HT1080 (cell line): ENCODE measurements at regions not wholly inside any gene's neighbourhood (a gene's known extent, or its start where the extent isn't known, plus 50 kb on each side); places are given as distances from the start of the nearest gene placed in this dataset.
"Not testable (repeated sequence)": the region's sequence is repeated elsewhere in the genome, so short reads cannot be mapped to it uniquely, and the experiment has no call there.

Experiments
- DNase-seq: peaks from one replicate; pipeline ENCODE4 v3.0.0-alpha.2; 2015; ENCODE audit warnings: low read depth

DNA sequence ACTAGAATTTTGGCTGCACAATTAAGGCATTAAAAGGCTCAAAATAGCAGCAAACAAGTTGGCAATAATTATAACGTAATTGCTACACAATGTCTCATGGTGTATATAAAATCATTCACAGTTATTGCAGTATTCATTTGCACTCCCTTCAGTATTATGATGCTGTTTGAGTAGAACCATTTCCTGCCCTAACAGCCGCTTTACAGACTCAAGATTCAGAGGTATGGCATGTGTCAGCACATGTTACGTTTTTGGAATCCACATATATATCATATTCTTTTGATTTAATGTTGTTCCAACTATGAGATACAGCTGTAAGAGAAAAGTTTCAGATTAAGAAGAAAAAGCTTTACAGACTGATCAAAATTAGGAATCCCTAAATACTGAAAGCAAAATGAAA, 56.3 kb upstream of the NCKAP5 start:
- DNase-seq, result no peak

DNA sequence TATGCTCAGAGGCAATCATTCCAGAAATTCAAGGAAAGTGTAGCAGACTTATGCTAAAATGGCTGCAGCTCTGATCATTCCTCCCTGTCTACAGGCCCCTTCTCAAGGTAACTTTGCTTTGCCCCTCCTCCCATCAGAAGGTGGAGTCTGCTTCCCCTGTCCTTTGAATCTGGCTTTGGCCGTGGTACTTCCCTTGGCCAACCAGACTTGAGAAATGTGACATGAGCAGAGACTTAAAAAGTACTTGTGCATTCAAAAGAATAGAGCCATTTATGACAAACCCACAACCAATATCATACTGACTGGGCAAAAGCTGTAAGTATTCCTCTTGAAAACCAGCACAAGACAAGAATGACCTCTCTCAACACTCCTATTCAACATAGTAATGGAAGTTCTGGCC, 59.5 kb upstream of the NCKAP5 start:
- no peak for DNase-seq

DNA sequence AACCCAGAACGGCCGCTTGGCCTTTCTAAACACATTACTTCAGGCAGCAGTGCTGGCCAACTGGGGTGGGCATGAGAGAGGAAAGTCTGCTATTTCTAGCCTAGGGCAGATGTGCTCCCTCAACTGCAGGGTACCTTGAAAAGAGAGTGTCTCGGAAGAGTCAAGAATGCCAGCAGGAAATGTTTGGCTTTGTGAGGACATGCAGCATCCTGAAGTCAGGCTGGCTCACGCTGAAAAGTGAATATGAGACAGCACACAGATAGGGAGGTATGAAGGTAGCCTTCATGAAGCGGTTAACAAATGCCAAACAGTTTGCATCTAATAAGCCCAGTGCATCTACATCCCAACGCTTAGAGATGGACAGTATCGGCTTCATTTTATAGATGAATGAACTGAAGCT, 65.0 kb upstream of the NCKAP5 start:
- no peak for DNase-seq

DNA sequence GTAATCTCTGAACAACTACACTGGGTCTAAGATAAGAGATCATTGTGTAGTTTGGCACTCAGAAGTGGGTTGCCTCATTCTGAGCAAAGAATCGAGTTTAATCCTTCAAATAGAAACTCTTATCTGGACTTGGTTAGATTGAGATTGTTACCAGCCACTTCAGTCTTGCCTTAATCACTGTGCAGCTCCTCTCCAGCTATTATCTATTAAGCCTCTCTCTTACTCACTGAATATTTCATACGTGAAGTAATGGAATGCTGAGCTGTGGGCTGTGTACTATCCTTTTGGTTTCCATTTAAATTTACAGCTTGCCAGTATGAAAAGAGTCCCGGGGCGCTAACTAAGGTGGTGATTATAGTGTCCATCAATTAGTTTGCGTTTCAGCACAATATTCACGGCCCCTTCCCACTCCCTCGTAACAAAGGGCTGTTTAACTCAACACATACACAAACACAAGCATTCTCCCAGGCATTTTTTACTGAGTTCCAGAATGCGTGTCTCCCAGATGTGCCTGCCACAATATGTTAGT, 65.7 kb upstream of the NCKAP5 start:
- DNase-seq, result no peak

DNA sequence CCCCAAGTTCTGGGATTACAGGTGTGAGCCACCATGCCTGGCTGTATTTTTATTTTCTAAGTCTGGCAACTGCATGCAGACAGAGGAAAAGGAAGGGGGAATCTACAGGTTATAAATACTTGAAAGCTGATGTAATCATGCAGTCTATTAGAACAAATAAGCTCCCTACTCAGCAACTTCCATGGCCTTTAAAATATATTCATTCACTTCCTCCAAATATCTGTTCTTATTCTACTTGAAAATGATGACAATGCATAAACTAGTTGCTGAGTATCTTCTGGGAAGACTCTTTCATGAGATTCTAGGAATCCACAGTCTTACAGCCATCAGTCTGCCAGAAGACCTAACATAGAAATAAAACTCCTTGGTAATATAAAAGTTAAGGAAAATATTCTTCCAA, 66.9 kb upstream of the NCKAP5 start:
- DNase-seq, result no peak

DNA sequence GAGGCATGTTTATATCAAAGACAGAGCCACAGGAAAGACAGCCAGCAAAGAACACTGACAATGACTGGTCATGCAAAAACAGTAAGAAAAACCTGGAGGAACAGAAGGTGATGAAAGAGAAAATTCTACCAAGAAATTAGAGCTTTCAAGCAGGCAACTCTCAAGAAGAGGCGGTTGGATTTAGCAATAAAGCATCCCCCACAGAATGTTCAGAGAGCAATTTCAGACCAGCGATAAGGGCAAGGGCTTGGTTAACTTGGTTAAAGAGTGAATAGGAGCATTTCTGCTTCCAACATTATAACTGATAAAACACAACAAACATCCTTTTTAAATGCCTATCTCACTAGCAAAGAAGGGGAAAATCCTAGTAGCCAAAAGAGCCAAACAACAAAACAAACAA, 68.0 kb upstream of the NCKAP5 start:
- no peak for DNase-seq

DNA sequence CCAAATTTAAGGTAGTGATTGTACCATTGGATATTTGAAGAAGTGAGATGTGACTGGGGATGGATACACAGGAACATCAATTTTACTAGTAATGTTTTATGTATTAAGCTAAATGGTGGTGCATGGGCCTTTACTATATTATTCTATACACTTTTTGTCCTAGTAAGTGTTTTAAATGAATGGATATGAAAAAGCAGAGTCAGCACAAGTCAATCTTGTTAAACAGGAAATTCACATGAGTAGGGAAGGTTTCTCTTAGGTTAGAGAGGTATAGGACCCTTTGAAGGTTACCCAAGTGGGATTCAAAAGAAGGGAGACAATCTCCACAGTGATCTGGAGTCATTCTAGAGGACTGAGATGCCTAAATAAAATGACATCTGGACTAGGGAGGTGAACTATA, 71.8 kb upstream of the NCKAP5 start:
- DNase-seq, result no peak

DNA sequence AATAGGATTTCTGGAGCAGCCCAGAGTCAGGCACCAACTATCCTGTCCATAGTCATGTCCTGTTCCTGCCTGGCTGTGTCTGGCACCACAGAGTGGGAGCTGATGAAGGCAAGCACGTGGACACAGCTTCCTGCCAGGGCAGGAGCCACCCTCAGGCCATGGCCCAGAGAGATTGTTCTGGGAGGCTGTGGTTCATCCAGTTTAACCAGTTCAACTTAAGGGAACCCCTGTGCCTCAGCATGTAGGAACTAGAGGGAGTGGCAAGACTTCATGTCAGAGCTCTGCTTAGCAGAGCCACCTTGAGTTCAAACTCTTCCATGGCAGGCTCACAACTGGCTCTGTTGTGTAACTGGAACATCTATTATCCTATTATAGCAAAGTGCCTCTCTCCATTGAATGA, 73.2 kb upstream of the NCKAP5 start:
- DNase-seq, result peak; percentile 51

DNA sequence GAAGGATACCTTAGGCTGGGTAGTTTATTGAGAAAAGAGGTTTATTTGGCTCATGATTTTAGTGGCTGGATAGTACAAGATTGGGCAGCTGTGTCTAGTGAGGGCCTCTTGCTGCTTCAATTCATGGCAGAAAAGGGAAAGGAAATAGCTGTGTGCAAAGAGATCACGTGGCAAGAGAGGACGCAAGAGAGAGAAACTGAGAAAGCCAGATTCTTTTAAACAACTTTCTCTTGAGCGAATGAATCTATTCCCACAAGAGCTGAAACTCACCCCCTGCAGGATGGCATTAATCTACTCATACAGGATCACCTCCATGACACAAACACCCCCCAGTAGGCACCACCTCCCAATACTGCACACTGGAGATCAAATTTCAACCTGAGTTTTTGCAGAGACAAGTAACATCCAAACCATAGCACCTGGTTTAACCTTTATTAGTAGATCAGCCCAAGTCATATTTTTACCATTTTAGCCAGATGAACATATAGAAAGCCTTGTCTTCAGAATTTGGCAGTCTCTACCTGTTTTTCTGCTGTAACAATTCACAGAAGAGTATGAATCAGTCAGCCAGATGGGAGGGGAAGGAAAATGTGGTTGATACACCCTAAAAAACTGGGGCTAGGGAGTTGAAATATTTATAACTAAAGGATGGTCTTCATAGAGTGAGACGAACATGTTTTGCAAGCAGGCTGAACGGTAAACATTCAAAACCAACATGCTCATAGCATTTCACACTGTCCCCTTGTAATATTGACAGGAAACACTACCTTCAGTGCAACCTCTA, 73.9 kb upstream of the NCKAP5 start:
- DNase-seq, result no peak

DNA sequence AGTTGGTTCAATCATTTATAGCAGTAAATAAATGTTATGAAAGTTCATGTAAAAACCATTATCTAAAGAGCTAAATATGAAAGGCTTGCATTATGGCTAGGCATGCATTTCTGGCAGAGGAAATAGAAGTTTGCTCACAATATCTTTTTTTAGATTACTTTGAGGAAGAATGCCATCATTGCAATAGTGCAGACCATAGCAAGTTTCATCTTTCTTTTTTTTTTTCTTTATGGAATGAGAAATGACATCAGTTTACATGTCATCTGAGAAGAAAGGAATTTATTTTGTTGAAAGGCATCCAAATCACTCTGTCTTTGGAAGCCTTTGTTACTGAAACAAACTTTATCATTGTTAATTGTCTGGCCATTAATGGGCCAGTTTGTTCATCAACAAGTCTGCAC, 74.5 kb upstream of the NCKAP5 start:
- no peak for DNase-seq

DNA sequence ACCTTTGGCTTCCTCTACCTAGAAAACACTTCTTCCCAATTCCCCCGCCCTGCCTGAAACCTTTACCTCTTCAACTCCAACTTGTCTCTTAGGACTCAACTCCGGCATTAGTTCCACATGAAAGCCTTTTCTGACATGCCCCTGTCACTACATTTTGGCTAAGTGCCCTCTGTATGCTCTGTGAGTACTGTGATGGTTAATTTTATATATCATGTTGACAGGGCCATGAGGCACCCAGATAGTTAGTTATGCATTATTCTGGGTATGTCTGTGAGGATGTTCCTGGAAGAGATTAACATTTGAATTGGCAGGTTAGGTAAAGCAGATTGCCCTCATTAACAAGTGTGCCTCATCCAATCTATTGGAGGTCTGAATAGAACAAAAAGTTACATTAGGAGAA, 75.6 kb upstream of the NCKAP5 start:
- no peak for DNase-seq

DNA sequence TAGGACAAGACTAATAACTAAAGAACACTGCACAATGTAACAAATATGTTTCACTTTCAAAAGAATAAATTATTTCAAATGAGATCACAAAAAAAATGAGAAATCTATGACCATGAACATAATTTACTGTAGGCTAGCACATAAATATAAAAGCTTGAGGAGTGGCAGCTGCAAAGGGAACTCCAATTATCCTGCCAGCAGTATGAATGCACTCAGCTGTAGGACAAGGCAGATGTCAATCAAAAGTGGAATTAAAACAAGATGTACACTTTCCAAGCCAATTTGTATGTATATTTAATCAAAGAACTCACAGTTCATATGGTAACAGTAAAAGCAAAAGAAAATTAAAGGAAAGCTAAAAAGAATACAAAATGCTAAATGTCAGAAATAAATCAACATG, 76.6 kb upstream of the NCKAP5 start:
- no peak for DNase-seq

DNA sequence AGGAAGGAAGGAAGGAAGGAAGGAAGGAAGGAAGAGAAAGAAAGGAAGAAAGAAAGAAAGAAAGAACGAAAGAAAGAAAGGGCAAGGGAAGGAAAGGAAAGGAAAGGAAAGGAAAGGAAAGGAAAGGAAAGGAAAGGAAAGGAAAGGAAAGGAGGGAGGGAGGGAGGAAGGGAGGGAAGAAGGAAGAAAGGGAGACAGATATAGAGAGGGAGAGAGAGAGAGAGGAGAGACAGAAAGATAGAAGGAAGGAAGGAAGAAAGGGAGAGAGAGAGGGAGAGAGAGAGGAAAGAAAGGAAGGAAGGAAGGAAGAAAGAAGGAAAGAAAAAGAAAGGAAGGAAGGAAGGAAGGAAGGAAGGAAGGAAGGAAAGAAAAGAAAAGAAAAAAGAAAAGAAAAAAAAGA, 79.1 kb upstream of the NCKAP5 start:
- not testable (repeated sequence) for DNase-seq

DNA sequence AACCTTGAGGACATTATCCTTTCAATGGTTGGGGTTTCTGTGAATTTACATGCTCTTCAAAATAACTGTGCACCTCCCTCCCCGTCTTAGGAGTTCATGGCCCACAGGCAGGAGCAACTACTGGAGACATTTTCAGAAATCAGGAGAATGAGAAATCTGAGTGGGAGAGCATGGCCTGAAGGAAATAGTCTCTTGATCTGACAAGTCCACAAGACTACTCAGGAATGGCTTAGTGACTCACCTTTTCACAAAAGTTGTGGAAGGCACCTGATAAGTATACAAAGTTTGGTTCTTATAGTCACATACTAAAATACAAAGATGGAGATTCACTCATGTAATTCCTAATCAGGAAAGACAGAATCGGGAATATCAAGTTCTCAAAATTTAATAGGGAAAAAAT, 83.6 kb upstream of the NCKAP5 start:
- DNase-seq, result no peak

DNA sequence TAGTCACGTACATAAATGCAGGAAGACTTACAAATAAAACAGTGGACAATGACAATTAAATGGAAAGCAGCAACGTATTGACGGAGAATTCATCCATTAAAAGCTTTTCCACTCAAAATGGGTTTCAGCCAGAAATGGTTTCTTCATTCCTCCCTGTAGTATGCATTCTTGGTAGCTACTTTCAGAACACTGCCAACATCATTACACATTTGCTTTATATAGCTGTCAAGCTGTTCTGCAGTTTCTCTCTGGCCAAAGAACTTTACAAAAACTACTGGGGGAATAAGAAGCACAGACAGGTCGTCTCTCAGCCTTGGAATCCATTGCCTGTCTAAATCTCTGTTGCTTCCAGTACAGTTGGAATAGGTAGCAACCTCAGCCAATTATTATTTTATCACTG, 84.1 kb upstream of the NCKAP5 start:
- no peak for DNase-seq

DNA sequence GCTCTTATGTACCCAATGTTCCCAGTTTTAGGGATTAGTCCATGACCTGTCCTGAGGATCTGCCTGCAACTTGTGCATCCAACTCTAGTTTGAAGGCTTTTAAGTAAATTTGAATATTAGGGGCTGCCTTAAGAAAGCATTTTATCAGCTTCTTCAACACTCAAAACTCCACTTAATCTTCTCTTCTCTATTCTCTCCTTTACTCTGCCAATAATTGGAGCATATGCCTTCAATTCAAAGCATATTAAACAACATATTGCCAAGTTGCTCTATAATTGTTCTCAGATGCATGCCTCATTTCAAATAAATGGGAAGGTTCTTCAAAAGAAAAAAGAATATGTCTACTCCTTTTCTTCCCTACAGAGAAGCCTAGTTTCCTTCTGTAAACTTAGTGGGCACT, 84.8 kb upstream of the NCKAP5 start:
- no peak for DNase-seq

DNA sequence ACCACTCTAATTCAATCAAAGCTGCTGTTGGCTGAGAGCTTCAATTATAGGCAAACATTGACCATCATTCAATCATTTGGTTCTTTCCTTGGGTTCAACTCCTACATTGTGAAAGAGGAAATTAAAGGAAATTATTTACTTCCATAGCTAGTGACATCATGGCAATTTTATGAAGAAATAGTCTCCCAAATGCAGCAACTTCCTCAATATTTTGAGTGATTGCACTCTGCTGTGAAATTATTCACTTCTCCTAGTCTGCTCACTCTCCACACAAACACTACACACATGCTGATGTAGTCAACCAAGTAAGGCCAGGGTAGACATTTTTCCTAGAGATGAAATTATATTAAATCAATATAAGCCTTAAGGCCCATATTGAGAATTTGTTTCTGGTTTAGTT, 86.7 kb upstream of the NCKAP5 start:
- DNase-seq, result no peak

DNA sequence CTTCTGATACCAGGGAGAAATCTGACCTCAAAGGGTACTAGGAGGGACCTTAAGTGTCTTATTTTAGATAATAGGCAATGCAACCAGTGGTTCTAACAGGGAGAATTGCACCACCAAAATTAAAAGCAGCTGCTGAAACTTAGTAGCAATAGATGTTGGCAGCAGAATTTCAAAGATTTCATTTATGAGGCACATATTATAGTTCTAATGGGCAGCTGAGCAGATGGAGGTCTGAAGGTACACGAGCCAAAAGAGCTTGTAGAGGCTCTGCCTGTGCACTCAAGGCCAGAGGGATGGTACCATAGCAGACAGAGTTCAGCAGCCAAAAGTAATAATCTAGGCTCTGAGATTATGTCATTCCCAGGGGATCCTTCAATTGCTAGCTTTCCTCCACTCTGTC, 87.3 kb upstream of the NCKAP5 start:
- DNase-seq, result no peak

DNA sequence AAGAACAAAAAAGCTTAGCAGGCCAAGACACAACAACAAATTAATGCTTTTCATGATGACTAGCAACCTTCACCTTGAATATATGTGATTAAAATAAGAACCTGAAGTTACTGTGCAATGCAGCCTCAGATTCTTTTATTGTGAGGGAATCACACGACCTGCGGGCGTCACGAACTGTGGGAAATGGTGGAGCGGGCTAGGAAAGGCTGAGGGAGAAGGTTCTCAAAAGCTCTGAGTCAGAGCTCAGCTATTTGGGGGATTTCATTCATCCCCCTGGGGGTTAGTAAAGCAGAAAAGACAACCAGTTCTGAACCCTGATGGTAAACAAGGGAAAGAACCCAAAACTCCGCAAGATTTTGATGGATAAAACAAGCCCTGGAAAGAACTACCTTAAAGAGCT, 89.3 kb upstream of the NCKAP5 start:
- DNase-seq, result peak; percentile 81

DNA sequence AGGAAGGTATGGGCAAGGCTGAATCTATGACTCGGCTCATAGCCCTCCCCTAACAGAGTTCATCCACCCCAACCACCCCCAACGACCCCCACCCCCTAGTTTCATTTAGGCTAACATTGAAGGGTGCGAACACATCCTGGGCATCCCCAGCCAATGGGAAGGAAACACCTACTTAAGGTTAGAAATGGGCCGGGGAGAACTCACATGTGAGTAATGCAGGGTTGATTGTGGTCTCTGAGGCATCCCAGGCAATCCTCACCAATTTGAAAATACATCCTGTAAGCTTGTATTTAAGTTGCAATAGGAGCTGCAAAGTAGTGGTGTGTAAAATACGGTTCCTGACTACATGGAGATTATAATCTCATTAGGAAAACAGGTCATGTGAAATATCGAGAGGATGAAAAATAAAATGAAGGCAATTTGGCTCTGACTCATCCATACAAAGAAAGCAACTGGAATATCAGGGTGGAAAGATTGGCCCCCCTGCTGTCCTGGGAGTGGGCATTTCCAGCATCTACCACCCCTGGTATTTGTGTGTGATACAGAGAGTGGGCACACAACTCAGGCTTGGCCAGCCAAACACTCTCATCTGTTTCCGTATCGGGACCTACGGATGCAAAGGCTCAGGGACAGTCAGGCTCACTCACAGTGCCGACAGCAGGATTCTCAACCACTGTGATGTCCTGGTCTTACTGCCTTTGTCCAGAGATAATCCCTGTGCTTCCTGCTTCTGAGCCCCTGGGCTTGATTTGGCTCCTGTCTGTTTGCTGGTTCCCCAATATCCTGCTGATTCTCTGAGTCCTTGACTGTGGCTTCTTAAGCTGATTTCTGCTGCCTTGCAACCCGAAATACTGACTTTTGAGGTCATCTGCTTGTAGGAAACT, 90.0 kb upstream of the NCKAP5 start:
- DNase-seq, result peak; percentile 85

DNA sequence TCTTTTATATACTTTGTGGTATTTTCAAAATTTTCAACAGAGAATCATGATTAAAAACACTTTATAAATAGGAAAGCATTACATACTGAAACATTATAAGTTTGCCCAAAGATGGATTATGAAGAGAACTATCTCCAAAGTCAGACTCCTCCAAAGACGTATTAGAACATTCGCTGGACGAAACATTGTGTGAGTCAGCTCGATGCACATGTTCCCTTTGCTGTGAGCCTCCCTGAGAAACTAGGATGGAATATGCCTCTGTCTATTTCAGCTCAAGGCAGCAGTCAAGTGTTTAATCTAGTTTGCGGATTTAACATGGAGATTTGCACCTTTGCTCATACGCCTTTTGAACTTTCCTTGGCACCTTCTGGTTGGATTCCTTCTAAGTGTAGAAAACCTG, 92.2 kb upstream of the NCKAP5 start:
- no peak for DNase-seq

DNA sequence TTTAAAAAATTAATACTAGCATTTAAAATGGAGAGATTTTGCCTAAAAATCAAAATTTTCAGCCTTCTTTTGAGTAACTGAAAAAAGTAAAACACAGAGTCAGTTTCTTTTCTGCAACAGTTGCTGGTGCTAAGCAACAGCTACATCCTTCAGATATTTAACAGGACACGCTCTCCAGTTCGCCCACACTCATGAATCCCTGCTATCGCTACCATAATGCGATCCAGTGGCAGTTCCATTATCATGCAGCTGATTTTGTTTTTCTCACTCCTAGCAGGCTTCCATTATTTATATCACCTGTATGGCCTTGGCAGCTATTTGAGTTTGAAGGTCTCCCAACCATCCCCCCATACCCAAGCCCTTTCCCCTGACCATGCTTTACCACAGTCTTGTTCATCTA, 93.1 kb upstream of the NCKAP5 start:
- DNase-seq, result no peak

DNA sequence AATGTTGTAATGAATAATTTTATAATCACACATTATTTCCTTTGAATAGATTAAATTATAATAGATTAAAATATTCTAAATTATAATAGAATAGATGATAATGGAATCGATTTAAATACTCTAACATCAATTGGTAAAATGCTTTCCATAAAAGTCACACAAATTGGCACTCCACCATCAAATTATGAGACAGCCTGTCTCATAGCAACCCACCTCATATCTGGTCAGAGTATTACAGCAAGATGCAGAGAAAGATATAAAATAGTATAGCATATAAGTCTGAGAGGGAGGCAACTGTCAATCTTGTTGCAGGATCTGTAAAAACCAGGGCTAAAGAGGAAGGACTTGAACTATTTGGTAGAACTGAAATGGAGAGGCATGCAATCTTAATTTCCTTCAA, 98.4 kb upstream of the NCKAP5 start:
- DNase-seq, result no peak
